HG02884 (cell line): ENCODE measurements at regions not wholly inside any gene's neighbourhood (a gene's known extent, or its start where the extent isn't known, plus 50 kb on each side); places are given as distances from the start of the nearest gene placed in this dataset.
"Not testable (repeated sequence)": the region's sequence is repeated elsewhere in the genome, so short reads cannot be mapped to it uniquely, and the experiment has no call there.

Experiments
- ATAC-seq: cut with Tn5 transposase; IDR thresholded peaks from one replicate; pipeline ENCODE4 v1.9.1; 2021; ENCODE audit warnings: mild to moderate bottlenecking, moderate library complexity; ENCODE audit not compliant: unreplicated experiment

- no peak for ATAC-seq
Measured at GRCh38 chr5:142542078-142542477, 143.8 kb downstream of the FGF1 start.

GRCh38 chr5:142540922-142541422 is 144.9 kb downstream of the FGF1 start:
- ATAC-seq, result no peak

GRCh38 chr5:142539154-142539740 is 146.6 kb downstream of the FGF1 start:
- ATAC-seq, result no peak

- no peak for ATAC-seq
Measured at GRCh38 chr5:142537938-142538337, 148.0 kb downstream of the FGF1 start.

- ATAC-seq, result no peak
Measured at GRCh38 chr5:142532781-142533176, 153.1 kb downstream of the FGF1 start.

- no peak for ATAC-seq
Measured at GRCh38 chr5:142531977-142532780, 153.7 kb downstream of the FGF1 start.

- no peak for ATAC-seq
Measured at GRCh38 chr5:142530904-142531303, 155.0 kb downstream of the FGF1 start.

GRCh38 chr5:142529626-142530278 is 156.1 kb downstream of the FGF1 start:
- no peak for ATAC-seq

- no peak for ATAC-seq
Measured at GRCh38 chr5:142527664-142528295, 158.1 kb downstream of the FGF1 start.

- no peak for ATAC-seq
Measured at GRCh38 chr5:142527234-142527633, 158.7 kb downstream of the FGF1 start.

GRCh38 chr5:142522983-142523382 is 162.9 kb downstream of the FGF1 start:
- ATAC-seq, result no peak

- no peak for ATAC-seq
Measured at GRCh38 chr5:142521706-142522105, 164.2 kb downstream of the FGF1 start.

GRCh38 chr5:142520885-142521284 is 165.0 kb downstream of the FGF1 start:
- ATAC-seq, result no peak

- ATAC-seq, result not testable (repeated sequence)
Measured at GRCh38 chr5:142519913-142520312, 166.0 kb downstream of the FGF1 start.

GRCh38 chr5:142517840-142518239 is 168.1 kb downstream of the FGF1 start:
- no peak for ATAC-seq

- no peak for ATAC-seq
Measured at GRCh38 chr5:142516732-142517131, 169.2 kb downstream of the FGF1 start.

GRCh38 chr5:142515036-142515435 is 170.9 kb downstream of the FGF1 start:
- no peak for ATAC-seq

GRCh38 chr5:142514196-142514595 is 171.7 kb downstream of the FGF1 start:
- ATAC-seq, result no peak

- ATAC-seq, result no peak
Measured at GRCh38 chr5:142512043-142513042, 173.5 kb downstream of the FGF1 start.

GRCh38 chr5:142511358-142511757 is 174.5 kb downstream of the FGF1 start:
- ATAC-seq, result no peak
